GM12878 (cell line): ENCODE measurements at regions not wholly inside any gene's neighbourhood (a gene's known extent, or its start where the extent isn't known, plus 50 kb on each side); places are given as distances from the start of the nearest gene placed in this dataset.

Source experiments
- ATAC-seq: fragments of 200-7000 bp; cut with Tn5 transposase; 3 replicates; pipeline ENCODE4 v1.9.1; 2020; ENCODE audit warnings: mild to moderate bottlenecking, moderate library complexity
- BruUV-seq: library from RNA; stranded (reverse); fragments of 400-500 nt; replicated peaks from 2 replicates; lab custom pipeline; 2021; lab: Mats Ljungman, UMichigan
- CTCF ChIA-PET: fragments of 300-600 bp; sonication (Branson Sonifier 250); formaldehyde crosslinking; extraction: SDS; loops from one replicate; lab custom pipeline; 2021; ENCODE audit warnings: inconsistent platforms; lab: Yijun Ruan, JAX
- POLR2A ChIA-PET: fragments of 350-600 bp; formaldehyde crosslinking; extraction: SDS; loops from one replicate; lab custom pipeline; 2021; ENCODE audit warnings: inconsistent platforms; lab: Charles Lee
- RAD21 ChIA-PET: fragments of 300-600 bp; sonication (Branson Sonifier 250); formaldehyde crosslinking; loops from one replicate; lab custom pipeline; 2023; ENCODE audit warnings: antibody characterized with exemption; ENCODE audit not compliant: unreplicated experiment; lab: Charles Lee
- SMC1A ChIA-PET: fragments of 300-600 bp; sonication (Branson Sonifier 250); formaldehyde crosslinking; loops from one replicate; lab custom pipeline; 2023; ENCODE audit not compliant: unreplicated experiment, uncharacterized antibody; lab: Charles Lee
- DNase-seq: peaks from one replicate; pipeline ENCODE4 v3.0.0-alpha.2; 2011; ENCODE audit warnings: low read depth, low spot score
- FAIRE-seq: peaks from 3 replicates; lab custom pipeline; 2011; peaks lifted over from hg19 to GRCh38; lab: Jason Lieb, UNC
- H2AFZ ChIP-seq: 2 replicates; pipeline ENCODE4 v1.6.0; 2011; ENCODE audit warnings: low read depth, low read length, control low read depth; ENCODE audit not compliant: control insufficient read depth
- H3K27ac ChIP-seq: 2 replicates; pipeline ENCODE4 v1.5.1; 2011; ENCODE audit warnings: control low read depth; ENCODE audit not compliant: control insufficient read depth, insufficient read depth
- H3K27me3 ChIP-seq, 2 experiments: replicated peaks in 1 of 2; 2 replicates each; pipeline versions ENCODE4 v1.6.0 to v1.6.1; 2011; ENCODE audit warnings: low read length in 1 of 2; ENCODE audit not compliant: control insufficient read depth in 2 of 2, insufficient read depth in 2 of 2
- H3K36me3 ChIP-seq, 2 experiments: 2 replicates each; pipeline ENCODE4 v1.5.1; 2011; ENCODE audit warnings: low read length in 1 of 2; ENCODE audit not compliant: control insufficient read depth in 2 of 2, insufficient read depth in 2 of 2
- H3K4me1 ChIP-seq: 2 replicates; pipeline ENCODE4 v1.6.1; 2011; ENCODE audit warnings: mild to moderate bottlenecking, low read length, moderate library complexity, mixed read lengths; ENCODE audit not compliant: control insufficient read depth, insufficient read depth
- H3K4me2 ChIP-seq: 2 replicates; pipeline ENCODE4 v1.6.0; 2011; ENCODE audit warnings: control low read depth; ENCODE audit not compliant: control insufficient read depth, insufficient read depth
- H3K4me3 ChIP-seq: fragments of 200-600 bp; sonication (generic); 2 replicates; pipeline ENCODE4 v1.5.1; 2016
- H3K79me2 ChIP-seq: 2 replicates; pipeline ENCODE4 v1.6.0; 2011; ENCODE audit warnings: low read length; ENCODE audit not compliant: control insufficient read depth, insufficient read depth
- H3K9ac ChIP-seq: 2 replicates; pipeline ENCODE4 v1.8.0; 2011; ENCODE audit warnings: low read length, control low read depth, mixed read lengths; ENCODE audit not compliant: control insufficient read depth, insufficient read depth
- H3K9me3 ChIP-seq: replicated peaks from 3 replicates; pipeline ENCODE4 v1.5.1; 2011; ENCODE audit warnings: mild to moderate bottlenecking, low read length; ENCODE audit not compliant: control insufficient read depth, insufficient read depth
- H4K20me1 ChIP-seq: 2 replicates; pipeline ENCODE4 v1.6.0; 2011; ENCODE audit not compliant: control insufficient read depth, insufficient read depth
- CREM ChIP-seq: IDR thresholded peaks from 2 replicates; pipeline ENCODE4 v1.6.1; 2014; ENCODE audit warnings: antibody characterized with exemption, low read depth
- EED ChIP-seq: sonication (generic); IDR thresholded peaks from 2 replicates; pipeline ENCODE4 v1.6.1; 2016; ENCODE audit warnings: antibody characterized with exemption, low read depth
- ELK1 ChIP-seq: IDR thresholded peaks from 2 replicates; pipeline ENCODE4 v1.6.1; 2012; ENCODE audit warnings: low read depth, low read length, improper control_type of control experiment
- GABPA ChIP-seq: IDR thresholded peaks from 2 replicates; pipeline ENCODE4 v1.6.1; 2014; ENCODE audit warnings: antibody characterized with exemption, low read depth, mild to moderate bottlenecking, inconsistent platforms
- HSF1 ChIP-seq: fragments of 150-350 bp; IDR thresholded peaks from 2 replicates; pipeline ENCODE4 v1.6.1; 2014; ENCODE audit warnings: mild to moderate bottlenecking, low read depth, low read length
- MEF2B ChIP-seq: fragments of 450-650 bp; IDR thresholded peaks from 2 replicates; pipeline ENCODE4 v1.6.1; 2018; ENCODE audit warnings: mild to moderate bottlenecking, moderate library complexity; ENCODE audit not compliant: partially characterized antibody, poor library complexity, severe bottlenecking
- MTA3 ChIP-seq: IDR thresholded peaks from 2 replicates; pipeline ENCODE4 v1.6.1; 2012; ENCODE audit warnings: low read length, inconsistent platforms, borderline replicate concordance
- ZNF592 ChIP-seq: fragments of 450-650 bp; IDR thresholded peaks from 2 replicates; pipeline ENCODE4 v1.6.1; 2017; ENCODE audit warnings: mild to moderate bottlenecking, moderate library complexity
- ZNF622 ChIP-seq: fragments of 450-650 bp; IDR thresholded peaks from 2 replicates; pipeline ENCODE4 v1.6.1; 2017; ENCODE audit warnings: mild to moderate bottlenecking, inconsistent platforms
- WGBS: methylation state at CpG from one replicate; pipeline ENCODE4 v1.1.6; 2016; ENCODE audit warnings: low lambda C conversion rate; ENCODE audit not compliant: insufficient replicate concordance, insufficient coverage; ENCODE audit errors: missing lambda C conversion rate; 5-methylcytosine and 5-hydroxymethylcytosine counted together
- in situ Hi-C: fragments of 300-500 bp; cut with MboI; formaldehyde crosslinking; loops from 9 replicates; pipeline ENCODE4 v1.14.3; 2018; ENCODE audit warnings: mixed read lengths
- intact Hi-C: fragments of 100-400 bp; cut with micrococcal nuclease; formaldehyde crosslinking; loops from one replicate; pipeline ENCODE4 v1.14.2; 2022; ENCODE audit not compliant: unreplicated experiment

GRCh38 chr3:81033185-81033584 is 728.3 kb downstream of the GBE1 start:
- no peak for DNase-seq
- POLR2A ChIA-PET: no interaction called here
- Histone ChIP-seq H3K27me3 (no peaks in the 10 kb centered on the region), H3K9me3 (no peaks in the 10 kb centered on the region), H3K9ac (no peak overlapping the region), H2AFZ (no peak overlapping the region), H3K4me1 (no peaks in the 10 kb centered on the region), H3K79me2 (no peaks in the 10 kb centered on the region), H3K4me2 (no peak overlapping the region), H3K27ac (no peak overlapping the region), H3K4me3 (no peak overlapping the region), H3K36me3 (no peaks in the 10 kb centered on the region), H4K20me1 (no peaks in the 10 kb centered on the region)
- CTCF ChIA-PET: interaction anchor here (1.0 kb wide), 1 partner anchor 9 kb away, joined by 3 read pairs; no protein-coding TSS in a partner anchor
- no TSS peak for BruUV-seq
- 38% methylated on average over 2 of the region's 2 CpGs for WGBS
- RAD21 ChIA-PET: no interaction called here
- intact Hi-C loops (no loop called here), in situ Hi-C loops (no loop called here)
- no peak for TF ChIP-seq MEF2B
- SMC1A ChIA-PET: no interaction called here
- FAIRE-seq: no peak
- ATAC-seq: no peak

GRCh38 chr3:81029861-81030260 is 731.6 kb downstream of the GBE1 start:
- no peak overlapping the region for H3K9ac ChIP-seq
- H3K27me3 ChIP-seq: no peaks in the 10 kb centered on the region
- H3K4me2 ChIP-seq: no peak overlapping the region
- no peak overlapping the region for H3K27ac ChIP-seq
- H3K36me3 ChIP-seq: no peaks in the 10 kb centered on the region
- no peaks in the 10 kb centered on the region for H3K9me3 ChIP-seq
- intact Hi-C loops (no loop called here), in situ Hi-C loops (no loop called here)
- ChIA-PET SMC1A (no interaction called here), POLR2A (no interaction called here), RAD21 (no interaction called here), CTCF (no interaction called here)
- ATAC-seq (no peak), DNase-seq (no peak), FAIRE-seq (no peak)
- no peaks in the 10 kb centered on the region for H3K4me1 ChIP-seq
- WGBS: 5% methylated on average over 2 of the region's 2 CpGs
- H2AFZ ChIP-seq: no peak overlapping the region
- H3K4me3 ChIP-seq: no peak overlapping the region
- no TSS peak for BruUV-seq
- no peaks in the 10 kb centered on the region for H3K79me2 ChIP-seq
- no peaks in the 10 kb centered on the region for H4K20me1 ChIP-seq
- TF ChIP-seq CREM (no peak), ELK1 (no peak), ZNF622 (no peak), EED (no peak), HSF1 (no peak), ZNF592 (no peak), GABPA (no peak), MTA3 (no peak)
